GM18498 (cell line): ENCODE measurements at regions not wholly inside any gene's neighbourhood (a gene's known extent, or its start where the extent isn't known, plus 50 kb on each side); places are given as distances from the start of the nearest gene placed in this dataset.

Experiments
- ATAC-seq: cut with Tn5 transposase; IDR thresholded peaks from one replicate; pipeline ENCODE4 v1.9.1; 2021; ENCODE audit warnings: mild to moderate bottlenecking, moderate library complexity; ENCODE audit not compliant: unreplicated experiment

- no peak for ATAC-seq
Measured at GRCh38 chr3:71893122-71893521, 108.2 kb upstream of the PROK2 start.

DNA sequence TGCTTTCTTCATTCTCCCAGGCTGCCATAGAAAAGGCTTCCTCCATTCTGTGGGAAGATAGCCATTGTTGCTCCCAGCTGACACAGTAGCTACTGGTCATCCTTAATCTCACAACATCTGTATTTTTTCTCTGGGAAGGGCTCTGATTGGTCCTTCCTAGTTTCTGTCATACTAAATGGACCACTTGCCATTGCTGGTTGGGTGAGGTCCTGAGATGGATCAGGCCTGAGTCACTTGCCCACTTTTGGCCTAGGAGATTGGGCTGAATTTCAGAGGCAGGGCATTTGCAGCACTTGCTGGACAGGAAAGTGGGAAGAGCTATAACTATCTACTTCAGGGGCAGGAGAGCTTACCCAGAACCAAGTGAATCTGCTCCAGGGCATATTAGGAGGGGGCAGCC lies 106.5 kb upstream of the PROK2 start:
- no peak for ATAC-seq

DNA sequence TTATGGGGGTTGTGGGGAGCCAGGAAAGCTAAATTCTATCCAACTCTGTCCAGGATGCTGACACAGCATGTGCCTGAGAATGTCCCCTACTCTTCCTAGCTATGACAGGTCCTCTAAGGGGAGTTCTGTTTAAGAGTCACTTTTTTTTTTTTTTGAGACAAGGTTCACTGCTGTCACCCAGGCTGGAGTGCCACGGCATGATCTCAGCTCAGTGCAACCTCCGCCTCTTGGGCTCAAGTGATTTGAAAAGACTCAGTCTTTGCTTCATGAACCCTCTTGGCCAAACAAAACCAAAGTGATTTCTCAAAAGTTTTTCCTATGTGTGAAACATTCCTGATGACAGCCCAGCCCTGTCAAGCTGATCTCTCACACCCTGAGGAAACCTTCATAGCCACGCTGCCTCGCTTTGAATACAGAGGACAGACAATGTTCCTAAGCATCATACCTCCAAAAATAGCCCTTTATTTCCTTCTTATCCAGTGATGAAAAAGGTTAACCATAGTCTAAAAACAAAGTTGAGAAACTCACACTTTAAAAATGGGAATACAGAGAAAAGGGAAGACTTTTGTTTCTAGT lies 105.5 kb upstream of the PROK2 start:
- ATAC-seq = no peak

- ATAC-seq = no peak
Measured at GRCh38 chr3:71887256-71887655, 102.3 kb upstream of the PROK2 start.

GRCh38 chr3:71885006-71885405 lies 100.1 kb upstream of the PROK2 start:
- ATAC-seq = no peak

DNA sequence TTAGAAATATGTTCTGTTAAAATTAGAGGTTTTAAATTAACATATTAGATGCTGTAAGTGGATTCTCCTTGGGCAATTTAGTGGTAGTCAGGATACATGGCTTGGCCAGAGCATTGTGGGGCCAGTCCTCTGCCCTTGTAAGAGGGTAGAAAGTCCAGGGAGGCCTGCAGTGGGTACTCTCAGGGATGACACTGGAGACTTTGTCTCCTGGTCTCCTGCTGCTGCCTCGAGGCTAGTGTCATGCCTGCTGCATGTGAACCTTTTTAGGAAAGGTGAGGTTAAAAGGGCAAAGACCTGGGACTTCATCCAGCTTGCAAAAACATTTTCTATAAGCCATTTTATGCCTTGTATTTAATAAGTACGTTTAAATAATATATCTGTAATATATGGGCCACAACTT lies 96.8 kb upstream of the PROK2 start:
- no peak for ATAC-seq

DNA sequence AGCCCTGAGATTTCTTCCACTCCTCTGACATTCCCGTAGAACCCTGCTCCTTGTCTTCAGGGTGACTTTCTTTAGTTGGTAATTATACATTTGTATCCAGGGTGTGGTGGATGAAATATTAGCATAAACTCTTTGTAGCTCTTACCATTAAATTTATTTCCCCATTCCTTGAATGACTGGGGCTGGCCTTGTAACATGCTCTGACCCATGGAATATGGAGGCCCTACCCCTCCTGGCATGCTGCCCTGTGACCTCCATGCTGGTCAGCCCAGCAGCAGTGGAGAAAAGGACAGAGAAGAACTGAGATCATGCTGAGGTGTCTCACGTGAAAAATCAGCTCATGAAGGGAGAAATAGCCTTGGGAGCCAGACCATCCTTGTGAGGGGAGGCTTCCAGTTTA lies 96.1 kb upstream of the PROK2 start:
- ATAC-seq = no peak

GRCh38 chr3:71879089-71879488 lies 94.1 kb upstream of the PROK2 start:
- no peak for ATAC-seq

DNA sequence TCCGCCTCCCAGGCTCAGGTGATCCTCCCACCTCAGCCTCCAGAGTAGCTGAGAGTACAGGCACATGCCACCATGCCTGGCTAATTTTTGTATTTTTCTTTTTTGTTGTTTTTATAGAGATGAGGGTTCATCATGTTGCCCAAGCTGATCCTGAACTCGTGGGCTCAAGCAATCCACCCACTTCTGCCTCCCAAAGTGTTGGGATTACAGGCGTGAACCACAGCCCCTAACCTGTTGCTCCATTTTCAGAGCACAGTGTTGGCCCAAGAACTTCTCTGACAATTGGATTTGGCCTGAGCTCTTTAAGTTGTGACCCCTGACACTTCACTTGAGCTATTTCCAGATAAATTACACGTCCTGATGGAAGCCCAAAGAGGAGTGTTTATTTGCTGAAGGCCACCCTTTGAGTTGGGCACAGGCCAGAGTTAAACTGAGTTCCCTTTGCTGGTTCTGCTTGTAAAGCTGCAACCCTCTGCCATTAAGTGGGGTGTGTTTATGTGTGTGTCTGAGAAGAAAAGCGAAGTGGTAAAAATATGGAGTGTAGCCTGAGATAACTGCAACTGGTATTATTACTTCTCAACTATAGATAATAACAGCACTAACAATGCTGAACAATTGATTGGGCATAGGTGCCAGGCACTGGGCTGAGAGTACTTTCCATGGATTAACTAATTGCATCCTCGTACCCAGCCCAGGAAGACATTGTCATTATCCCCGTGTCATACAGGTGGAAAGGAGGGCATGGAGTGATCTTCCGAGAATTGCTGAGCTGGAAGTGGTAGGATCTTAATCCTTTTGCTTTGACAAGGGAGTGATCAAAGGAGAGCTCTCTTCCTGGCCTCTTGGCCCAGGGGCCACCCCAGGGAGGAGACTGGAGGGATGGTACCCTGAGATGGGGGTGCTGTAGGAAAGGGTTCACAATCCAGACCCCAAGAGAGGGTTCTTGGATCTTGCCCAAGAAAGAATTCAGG lies 91.5 kb upstream of the PROK2 start:
- no peak for ATAC-seq

GRCh38 chr3:71875461-71875947 lies 90.6 kb upstream of the PROK2 start:
- peak; percentile 95 for ATAC-seq

- no peak for ATAC-seq
Measured at GRCh38 chr3:71874618-71875017, 89.7 kb upstream of the PROK2 start.

DNA sequence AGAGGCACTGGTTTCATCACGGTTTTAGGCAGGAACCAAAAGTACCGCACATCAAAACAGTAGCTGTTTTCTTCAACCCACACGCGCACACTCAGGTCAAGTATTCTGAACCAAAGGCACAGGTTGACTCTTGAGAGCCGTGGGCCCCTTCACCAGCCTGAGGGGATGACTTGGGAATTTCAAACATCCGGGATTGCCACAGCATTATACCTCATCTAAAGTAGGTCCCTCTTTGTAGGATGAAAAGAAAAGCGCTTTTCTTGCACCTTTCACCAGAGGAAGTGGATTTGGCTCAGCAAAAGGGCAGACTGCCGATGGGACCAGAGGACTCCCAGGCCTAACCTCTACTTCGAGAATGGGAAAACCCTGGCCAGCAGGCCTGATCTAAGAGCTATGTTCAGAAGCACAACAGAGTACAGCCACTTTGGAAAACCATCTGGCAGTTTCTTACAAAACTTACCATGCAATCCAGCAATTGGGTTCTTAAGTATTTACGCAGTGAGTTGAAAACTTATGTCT lies 88.2 kb upstream of the PROK2 start:
- ATAC-seq = no peak

- ATAC-seq = no peak
Measured at GRCh38 chr3:71872256-71872655, 87.3 kb upstream of the PROK2 start.

DNA sequence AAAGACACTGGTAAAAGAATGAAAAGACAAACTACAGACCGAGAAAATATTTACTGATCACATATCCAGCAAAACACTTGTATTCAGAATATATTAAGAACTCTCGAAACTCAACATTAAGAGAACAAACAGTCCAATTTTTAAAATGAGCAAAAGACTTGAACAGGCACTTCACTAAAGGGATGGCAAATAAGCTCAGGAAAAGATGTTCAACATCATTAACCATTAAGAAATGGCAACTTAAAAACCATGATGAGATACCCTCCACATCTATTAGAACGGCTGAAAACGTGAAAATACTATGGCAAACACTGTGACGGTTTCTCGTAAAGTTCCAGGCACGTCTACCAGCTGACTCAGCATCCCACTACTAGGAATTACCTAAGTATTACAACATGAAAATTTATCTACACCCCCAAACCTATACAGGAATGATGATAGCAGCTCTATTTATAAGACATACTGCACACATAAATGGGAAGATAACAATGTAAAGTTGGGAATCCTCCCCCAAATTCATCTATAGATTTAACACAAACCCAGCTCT lies 86.1 kb upstream of the PROK2 start:
- ATAC-seq = no peak

- no peak for ATAC-seq
Measured at GRCh38 chr3:71868876-71869275, 83.9 kb upstream of the PROK2 start.

DNA sequence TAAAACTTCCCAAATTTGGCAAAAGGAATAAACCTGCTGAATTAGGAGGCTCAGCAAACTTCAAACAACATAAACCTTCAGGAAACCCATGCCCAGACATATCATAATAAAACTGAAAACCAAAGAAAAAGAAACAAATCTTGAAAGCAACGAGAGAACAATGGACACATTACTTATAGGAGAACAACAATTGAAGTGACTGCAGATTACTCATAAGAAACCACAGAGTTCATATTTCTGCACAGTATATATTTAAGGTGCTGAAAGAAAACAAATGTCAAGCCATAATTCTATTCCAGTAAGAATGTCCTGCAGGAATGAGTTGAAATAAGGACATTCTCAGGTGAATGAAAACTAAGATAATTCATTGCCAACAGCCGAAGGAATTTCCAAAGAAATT lies 80.8 kb upstream of the PROK2 start:
- ATAC-seq = no peak

DNA sequence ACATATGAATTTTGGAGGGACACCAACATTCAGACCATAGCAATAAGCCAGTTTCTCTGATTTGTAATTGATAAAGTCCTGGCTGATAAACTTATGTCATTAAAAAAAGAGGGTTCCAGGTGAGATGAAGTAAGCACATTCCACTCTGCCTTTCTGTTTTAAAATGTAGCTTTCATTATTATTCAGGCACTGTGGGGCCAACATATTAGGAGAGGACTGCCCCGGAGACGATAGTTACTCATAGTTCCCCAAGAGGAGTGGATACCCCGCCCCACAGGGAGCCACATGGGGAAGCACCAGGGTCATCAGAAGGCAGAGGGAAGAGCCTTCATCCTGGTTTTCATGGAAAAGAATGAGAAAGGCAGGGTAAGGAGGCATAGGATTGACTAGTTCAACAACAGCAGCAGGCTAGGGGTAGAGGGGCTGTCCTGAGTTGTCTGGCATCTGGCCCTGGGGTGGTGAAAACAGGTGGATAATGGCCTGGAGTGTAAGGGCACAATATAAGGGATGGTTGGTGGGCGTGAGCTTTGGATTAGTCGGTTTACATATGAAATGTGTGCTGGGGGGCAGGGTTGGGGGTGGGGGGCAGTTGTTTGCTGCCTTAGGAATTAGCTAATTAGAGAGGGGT lies 78.7 kb upstream of the PROK2 start:
- no peak for ATAC-seq

DNA sequence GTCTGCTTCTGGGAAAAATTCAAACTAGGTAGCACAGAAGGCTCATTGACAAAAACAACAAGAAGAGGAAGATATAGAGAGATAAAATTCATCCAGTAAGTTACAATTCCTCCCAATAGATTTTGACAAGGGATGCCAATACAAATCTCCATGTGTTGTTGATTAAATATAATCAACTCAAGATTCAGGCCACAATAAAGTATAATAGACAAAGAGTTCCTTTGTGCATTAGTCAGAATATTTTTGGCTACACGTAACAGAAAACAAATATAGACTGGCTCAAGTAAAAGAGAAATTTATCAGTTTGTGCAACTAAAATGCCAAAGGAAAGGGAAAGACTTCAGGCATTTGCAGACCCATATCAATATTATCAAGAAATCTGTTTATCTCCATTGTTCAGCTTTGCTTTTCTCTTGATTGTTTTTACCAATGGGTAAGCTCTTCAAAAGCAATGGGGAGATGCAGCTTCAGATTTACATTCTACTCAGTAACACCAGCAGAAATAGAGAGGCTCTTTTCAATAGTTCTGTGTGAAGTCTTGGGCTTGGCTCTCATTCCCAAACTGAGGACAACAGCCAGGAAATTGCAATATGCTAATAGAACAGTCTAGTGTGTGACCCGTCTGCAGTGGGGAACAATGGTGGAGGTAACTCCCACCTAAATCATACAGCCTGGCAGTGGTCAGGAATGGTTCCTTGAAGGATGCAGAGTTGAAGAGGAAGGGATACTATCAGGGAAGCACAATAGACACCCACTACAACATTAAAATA lies 77.6 kb upstream of the PROK2 start:
- ATAC-seq = no peak

DNA sequence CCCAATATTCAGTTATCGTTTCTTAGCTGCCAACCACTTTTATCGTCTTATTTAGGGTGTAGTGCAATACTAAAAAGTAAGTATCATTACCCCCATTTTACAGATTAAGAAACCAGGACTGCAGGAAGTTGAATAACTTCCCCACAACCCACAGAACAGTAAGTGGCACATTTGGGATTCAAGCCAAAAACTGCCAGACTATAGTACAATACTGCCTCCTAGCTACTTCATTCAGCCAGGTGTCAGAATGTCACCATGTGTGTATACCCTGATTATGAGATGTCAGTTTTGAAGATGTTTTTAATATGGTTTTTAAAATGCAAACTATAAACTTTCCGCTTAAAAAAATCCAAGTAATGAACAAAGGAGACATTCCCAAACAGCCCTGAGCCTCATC lies 74.2 kb upstream of the PROK2 start:
- no peak for ATAC-seq

DNA sequence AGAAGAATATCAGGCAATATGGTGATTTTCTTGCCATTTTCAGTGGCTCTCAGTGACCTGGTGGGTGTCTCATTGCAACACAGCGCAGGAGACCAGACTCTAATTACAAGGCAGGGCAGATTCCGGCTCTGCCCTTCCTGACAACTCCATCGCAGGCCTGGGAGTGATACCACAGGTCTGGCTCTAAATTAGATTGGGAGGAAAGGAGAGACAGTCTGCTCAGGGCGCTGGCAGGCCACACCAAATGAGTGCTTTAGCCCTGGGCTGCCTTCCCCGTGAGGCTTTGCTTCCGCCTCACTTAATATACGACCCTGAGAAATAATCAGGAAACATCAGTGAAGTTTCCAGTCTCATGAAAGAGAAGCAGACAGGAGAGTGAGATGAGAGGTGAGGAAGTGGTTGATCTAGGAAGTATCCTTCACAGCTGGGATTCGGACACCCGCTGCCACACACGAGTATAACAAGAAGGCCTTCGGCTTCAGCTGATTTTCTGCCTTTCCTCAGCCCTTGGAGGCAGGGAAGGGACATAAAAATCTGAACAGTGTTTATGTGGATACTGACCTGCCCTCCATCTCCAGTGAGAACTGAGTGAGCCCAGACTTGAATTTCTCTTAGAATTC lies 73.7 kb upstream of the PROK2 start:
- ATAC-seq = no peak
